Activated naive CD4-positive, alpha-beta T cell treated with anti-CD3 and anti-CD28 coated beads, Interleukin-2, amount 10 ng/mL, durations not matched to agents 7 days and 5 days (primary cell): ENCODE measurements at regions not wholly inside any gene's neighbourhood (a gene's known extent, or its start where the extent isn't known, plus 50 kb on each side); places are given as distances from the start of the nearest gene placed in this dataset.

Experiments used
- CTCF ChIA-PET: fragments of 350-600 bp; sonication (Branson Sonifier 250); formaldehyde crosslinking; loops from one replicate; lab custom pipeline; 2021; ENCODE audit warnings: antibody characterized with exemption; lab: Charles Lee
- DNase-seq: peaks from one replicate; pipeline ENCODE4 v3.0.0-alpha.2; 2020
- H3K27ac Mint-ChIP-seq: one replicate; pipeline ENCODE4 v1.8.0; 2021; ENCODE audit warnings: mild to moderate bottlenecking, moderate library complexity, mixed read lengths
- H3K27me3 Mint-ChIP-seq: one replicate; pipeline ENCODE4 v1.8.0; 2021; ENCODE audit warnings: mild to moderate bottlenecking, mixed read lengths
- H3K36me3 Mint-ChIP-seq: one replicate; pipeline ENCODE4 v1.8.0; 2021; ENCODE audit warnings: mixed read lengths
- H3K4me1 Mint-ChIP-seq: one replicate; pipeline ENCODE4 v1.8.0; 2021; ENCODE audit warnings: mixed read lengths
- H3K4me3 Mint-ChIP-seq: one replicate; pipeline ENCODE4 v1.8.0; 2021; ENCODE audit warnings: mild to moderate bottlenecking, moderate library complexity, mixed read lengths
- H3K9me3 Mint-ChIP-seq: one replicate; pipeline ENCODE4 v1.8.0; 2021; ENCODE audit warnings: mixed read lengths

DNA sequence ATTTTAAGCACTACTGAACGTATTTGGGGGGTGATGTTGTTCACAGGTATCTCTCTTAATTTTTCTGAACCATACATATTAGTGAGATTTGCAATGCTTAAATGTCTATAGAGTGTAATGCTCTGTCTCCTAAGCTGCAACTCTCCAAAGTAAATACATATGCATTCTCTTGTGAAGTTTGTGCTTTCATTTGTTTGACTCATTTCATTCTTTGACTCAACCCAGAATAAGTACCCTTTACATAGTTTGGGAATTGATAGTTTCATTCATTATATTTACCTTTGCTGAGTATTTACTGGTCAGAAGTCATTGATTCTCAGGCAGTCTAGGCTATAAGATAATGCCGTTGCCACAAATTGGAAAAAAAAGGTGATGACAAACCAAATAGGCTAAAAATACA is 406.9 kb downstream of the FGF9 start:
- no peaks in the 10 kb centered on the region for H3K27me3 Mint-ChIP-seq
- no peak for DNase-seq
- H3K4me1 Mint-ChIP-seq: peaks cover 17% of the 10 kb centered on the region
- H3K36me3 Mint-ChIP-seq: no peaks in the 10 kb centered on the region
- H3K9me3 Mint-ChIP-seq: no peaks in the 10 kb centered on the region
- no peak overlapping the region for H3K4me3 Mint-ChIP-seq
- CTCF ChIA-PET: no interaction called here
- H3K27ac Mint-ChIP-seq: no peak overlapping the region

DNA sequence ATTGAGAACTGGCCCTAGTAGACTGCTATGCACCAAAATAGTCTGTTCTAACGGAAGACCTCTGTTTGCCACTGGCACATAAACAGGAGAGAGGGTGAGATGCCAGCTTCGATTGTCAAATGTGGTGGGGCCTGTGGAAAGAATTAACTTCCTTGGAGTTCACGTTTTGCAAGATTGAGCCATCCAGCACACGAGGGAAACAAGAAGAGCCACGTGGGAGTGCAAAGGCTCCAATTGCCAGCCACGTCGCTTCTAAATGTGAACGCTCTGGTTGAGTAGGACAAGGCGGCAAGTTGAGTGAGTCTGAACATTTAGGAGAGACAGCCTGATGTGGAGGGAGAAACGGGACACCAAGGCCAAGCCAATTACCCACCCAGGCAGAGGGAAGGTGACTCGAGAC is 409.1 kb downstream of the FGF9 start:
- CTCF ChIA-PET: no interaction called here
- no peak for DNase-seq
- Mint-ChIP-seq H3K4me1 (peaks cover 20% of the 10 kb centered on the region), H3K36me3 (no peaks in the 10 kb centered on the region), H3K4me3 (no peak overlapping the region), H3K27ac (no peak overlapping the region), H3K9me3 (no peaks in the 10 kb centered on the region), H3K27me3 (no peaks in the 10 kb centered on the region)

DNA sequence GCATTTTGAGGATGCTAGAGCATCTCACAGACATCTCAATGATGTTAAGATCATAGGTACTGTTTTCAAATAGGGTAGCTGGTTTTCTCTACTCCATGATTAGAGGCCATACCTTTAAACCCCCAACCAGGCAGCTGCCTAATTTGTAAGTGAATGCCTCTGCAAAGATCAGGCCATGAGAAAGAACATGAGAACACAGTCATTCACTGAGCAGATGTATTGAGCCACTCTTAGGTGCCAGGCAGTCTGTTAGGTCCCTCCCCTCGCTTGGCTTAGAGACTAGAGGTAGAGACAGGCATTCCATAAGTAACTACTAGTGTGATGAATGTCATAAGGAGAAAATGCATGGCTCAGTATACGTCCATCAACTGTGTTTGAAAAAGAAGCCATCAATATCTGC is 410.0 kb downstream of the FGF9 start:
- H3K4me3 Mint-ChIP-seq: no peak overlapping the region
- CTCF ChIA-PET: no interaction called here
- H3K27me3 Mint-ChIP-seq: peaks cover 4% of the 10 kb centered on the region
- DNase-seq: no peak
- H3K27ac Mint-ChIP-seq: no peak overlapping the region
- no peaks in the 10 kb centered on the region for H3K9me3 Mint-ChIP-seq
- H3K36me3 Mint-ChIP-seq: no peaks in the 10 kb centered on the region
- peaks cover 20% of the 10 kb centered on the region for H3K4me1 Mint-ChIP-seq

DNA sequence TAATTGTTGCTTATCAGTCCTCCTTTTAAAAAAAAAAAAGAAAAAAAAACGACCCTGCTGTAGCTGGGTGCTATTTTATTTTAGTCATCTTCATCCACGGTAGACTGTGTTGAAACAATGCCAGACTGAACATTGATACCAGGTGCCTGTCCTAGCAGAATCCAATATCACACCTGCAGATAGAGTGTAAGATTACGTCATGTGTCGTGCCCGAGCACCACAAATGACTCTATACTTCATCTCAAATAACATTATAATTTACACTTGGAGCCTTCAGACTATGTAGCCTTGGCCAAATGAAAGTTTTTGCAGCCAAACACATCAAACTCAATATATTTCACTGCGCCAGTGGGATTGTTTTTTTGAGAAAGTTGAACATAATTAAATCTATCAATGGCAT is 410.6 kb downstream of the FGF9 start:
- H3K27ac Mint-ChIP-seq: no peak overlapping the region
- CTCF ChIA-PET: no interaction called here
- peaks cover 4% of the 10 kb centered on the region for H3K27me3 Mint-ChIP-seq
- peaks cover 19% of the 10 kb centered on the region for H3K4me1 Mint-ChIP-seq
- H3K36me3 Mint-ChIP-seq: no peaks in the 10 kb centered on the region
- H3K4me3 Mint-ChIP-seq: no peak overlapping the region
- H3K9me3 Mint-ChIP-seq: no peaks in the 10 kb centered on the region
- no peak for DNase-seq

DNA sequence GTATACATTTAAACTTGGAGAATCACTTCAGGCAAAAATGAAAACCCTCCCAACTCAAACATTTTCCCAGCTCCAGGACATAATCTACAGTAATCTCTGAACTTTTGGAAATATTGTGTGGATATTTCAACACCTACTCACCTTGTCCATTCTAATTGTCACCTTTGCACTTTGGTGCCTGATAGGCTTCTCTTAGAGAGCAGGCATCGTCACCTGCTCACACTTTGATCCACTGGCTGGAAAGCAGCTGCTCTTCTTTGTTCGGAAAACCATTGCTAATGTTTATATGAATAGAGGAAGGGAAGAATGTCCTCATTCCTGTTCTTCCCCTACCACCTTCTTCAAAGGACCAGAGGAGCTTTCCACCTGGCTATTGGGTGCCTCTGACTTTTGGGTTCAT is 411.2 kb downstream of the FGF9 start:
- Mint-ChIP-seq H3K27ac (no peak overlapping the region), H3K4me1 (peaks cover 17% of the 10 kb centered on the region), H3K36me3 (no peaks in the 10 kb centered on the region), H3K4me3 (no peak overlapping the region), H3K9me3 (no peaks in the 10 kb centered on the region), H3K27me3 (peaks cover 4% of the 10 kb centered on the region)
- no peak for DNase-seq
- CTCF ChIA-PET: no interaction called here

DNA sequence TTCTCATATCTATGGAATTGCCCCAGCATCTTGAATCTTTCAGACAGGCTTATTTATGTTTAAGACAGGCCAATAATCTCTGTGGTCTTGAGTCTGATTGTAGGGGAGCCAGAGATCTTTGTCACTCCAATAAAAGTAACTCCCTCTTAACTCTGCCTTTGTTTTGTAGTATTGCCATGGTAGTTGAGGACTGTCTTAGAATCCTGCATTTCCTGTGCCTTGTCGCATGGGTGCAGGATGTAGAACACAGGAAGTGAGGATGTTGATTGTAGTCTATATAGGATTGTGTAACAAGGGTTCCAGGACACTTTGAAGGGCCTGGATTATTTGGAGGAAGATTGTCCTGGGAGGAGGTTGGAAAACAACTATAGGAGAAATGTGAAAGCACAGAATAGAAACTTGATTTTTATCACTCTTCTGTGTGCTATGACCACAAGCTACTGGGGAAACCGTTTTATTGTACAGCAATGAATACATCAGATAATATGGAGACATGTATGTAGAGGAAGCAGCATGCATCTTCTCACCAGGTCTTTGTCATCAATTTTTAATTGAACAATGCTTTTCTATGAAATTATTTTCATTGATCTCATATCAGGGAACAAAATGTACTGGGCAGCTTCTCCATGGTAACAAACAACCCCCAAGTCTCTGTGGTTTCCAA is 411.7 kb downstream of the FGF9 start:
- Mint-ChIP-seq H3K27ac (no peak overlapping the region), H3K27me3 (peaks cover 4% of the 10 kb centered on the region), H3K4me1 (peaks cover 15% of the 10 kb centered on the region), H3K9me3 (no peaks in the 10 kb centered on the region), H3K36me3 (no peaks in the 10 kb centered on the region), H3K4me3 (no peak overlapping the region)
- DNase-seq: no peak
- CTCF ChIA-PET: no interaction called here

DNA sequence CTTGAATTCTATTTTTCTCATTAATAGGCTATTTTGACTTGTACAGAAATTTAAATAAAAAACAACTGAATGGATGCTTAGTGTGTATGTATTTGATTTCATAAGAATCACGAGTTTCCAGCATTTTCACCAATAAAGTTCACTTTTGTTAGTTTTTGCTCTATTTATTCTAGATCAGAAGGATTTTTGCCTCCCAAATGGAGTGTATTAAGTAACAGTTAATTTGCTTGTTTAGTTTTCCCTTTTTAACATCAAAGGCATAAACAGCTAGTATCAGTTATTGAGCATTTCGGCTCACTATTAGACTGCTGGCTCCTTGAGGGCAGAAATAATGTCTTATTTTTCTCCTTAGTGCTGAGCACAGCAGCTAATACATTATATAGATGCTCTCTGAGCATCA is 414.1 kb downstream of the FGF9 start:
- Mint-ChIP-seq H3K4me1 (peaks cover 15% of the 10 kb centered on the region), H3K27ac (no peak overlapping the region), H3K27me3 (peaks cover 4% of the 10 kb centered on the region), H3K36me3 (no peaks in the 10 kb centered on the region), H3K9me3 (no peaks in the 10 kb centered on the region), H3K4me3 (no peak overlapping the region)
- DNase-seq: no peak
- CTCF ChIA-PET: no interaction called here

DNA sequence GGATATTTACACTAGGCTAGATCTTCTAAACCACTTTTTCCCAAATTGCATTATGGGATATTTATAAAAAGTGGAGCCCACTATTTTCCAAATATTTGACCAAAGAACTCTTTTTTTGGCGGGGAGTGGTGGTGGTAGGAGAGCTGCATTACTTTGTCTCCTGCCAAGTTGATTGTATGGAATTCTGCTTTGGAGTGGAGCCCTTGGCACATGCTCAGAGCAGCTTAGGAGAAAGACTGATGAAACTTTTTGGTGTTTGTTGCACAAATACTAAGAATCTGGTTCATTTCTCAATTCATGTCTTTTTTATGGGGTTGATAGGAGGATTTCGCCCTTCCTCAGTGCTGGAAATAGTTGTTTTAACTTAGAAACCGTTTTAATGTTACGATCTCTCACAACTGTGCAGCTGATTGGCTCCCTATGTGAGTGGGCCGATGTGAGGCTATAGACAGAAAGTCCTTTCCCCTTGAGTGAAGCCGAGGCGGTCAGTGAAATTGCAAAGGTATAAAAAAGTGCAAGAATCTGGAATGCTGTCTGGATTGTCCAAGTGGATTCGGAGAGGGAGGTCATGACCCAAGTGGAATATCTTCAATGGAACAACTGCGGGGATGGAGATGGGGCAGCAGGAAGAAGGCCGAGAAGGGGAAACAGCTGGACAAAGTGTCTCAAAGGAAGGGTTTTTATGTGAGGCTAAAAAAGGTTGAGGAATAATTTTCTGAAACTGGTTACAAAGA is 415.9 kb downstream of the FGF9 start:
- DNase-seq: no peak
- Mint-ChIP-seq H3K4me1 (peaks cover 13% of the 10 kb centered on the region), H3K9me3 (no peaks in the 10 kb centered on the region), H3K4me3 (no peak overlapping the region), H3K27me3 (peaks cover 4% of the 10 kb centered on the region), H3K36me3 (no peaks in the 10 kb centered on the region), H3K27ac (no peak overlapping the region)
- CTCF ChIA-PET: interaction anchor here (1.1 kb wide), 1 partner anchor 14 kb away, joined by 3 read pairs; no protein-coding TSS in a partner anchor

DNA sequence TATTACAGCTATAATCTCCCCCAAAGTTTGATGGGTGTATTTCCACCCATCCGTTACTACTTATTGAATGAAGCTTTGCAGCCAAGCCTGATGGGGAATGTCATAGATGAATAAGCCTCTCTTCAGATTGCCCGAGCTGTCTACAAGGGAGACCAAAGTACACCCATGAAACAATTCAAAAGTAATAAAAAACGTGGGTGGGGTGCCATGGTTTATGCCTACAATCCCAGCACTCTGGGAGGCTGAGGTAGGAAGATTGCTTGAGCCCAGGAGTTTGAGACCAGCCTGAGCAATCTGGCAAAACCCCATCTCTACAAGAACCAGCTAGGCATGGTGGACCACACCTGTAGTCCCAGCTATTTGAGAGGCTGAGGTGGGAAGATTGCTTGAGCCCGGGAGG is 419.2 kb downstream of the FGF9 start:
- H3K4me3 Mint-ChIP-seq: no peak overlapping the region
- CTCF ChIA-PET: no interaction called here
- no peaks in the 10 kb centered on the region for H3K36me3 Mint-ChIP-seq
- no peaks in the 10 kb centered on the region for H3K9me3 Mint-ChIP-seq
- no peaks in the 10 kb centered on the region for H3K4me1 Mint-ChIP-seq
- H3K27me3 Mint-ChIP-seq: peaks cover 3% of the 10 kb centered on the region
- H3K27ac Mint-ChIP-seq: no peak overlapping the region
- DNase-seq: no peak

DNA sequence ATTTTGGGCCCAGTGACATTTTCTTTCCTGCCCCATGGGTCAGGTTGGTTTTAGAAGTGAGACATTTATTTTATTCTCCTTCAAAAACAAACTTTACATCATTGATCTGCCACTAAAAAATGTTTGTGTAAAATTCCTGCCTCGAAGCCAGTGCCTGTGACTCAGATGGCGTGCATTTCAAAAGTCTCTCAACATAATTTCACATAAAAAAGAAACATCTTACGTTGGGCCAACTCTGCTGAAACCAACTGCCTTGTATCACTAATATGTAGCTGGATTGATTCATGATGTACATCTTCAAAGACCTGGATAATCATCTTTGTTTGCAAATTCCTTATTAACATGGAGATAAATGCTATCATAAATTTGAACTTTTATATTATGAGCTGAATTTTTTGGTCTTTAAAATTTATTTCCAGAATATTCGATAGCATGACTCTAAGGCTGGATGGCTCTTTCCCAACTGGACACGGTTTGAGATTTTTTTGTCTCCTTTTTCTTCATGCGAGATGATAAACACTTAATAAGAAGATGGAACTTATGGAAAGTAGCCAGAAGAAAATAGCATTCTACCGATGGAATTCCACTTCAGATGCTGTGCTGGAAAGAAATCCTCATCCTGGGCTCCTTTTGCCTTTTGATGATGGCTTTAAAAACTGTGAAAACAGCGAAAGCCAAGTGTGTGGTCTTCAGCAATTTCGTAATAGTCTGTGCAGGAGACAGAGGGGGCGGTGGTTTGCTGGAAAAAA is 420.5 kb downstream of the FGF9 start:
- CTCF ChIA-PET: no interaction called here
- Mint-ChIP-seq H3K27ac (no peak overlapping the region), H3K9me3 (no peaks in the 10 kb centered on the region), H3K36me3 (no peaks in the 10 kb centered on the region), H3K27me3 (no peaks in the 10 kb centered on the region), H3K4me3 (no peak overlapping the region), H3K4me1 (no peaks in the 10 kb centered on the region)
- DNase-seq: no peak

DNA sequence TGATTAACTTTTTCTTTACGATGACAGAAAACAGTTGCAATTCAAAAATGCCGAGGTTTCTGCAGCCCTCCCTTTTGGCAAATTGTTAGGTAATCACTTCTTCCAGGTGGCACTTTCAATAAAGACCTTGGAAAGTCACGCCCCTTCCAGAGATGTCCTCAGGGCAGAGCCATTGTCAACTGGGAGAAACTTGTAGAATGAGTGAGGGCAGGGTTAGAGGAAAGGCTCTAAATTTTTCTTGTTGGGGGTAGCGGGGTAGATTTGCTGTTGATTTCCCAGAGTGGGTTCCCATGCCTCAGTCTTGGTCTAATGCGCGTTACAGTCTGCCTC is 421.1 kb downstream of the FGF9 start:
- H3K27me3 Mint-ChIP-seq: no peaks in the 10 kb centered on the region
- no peak for DNase-seq
- CTCF ChIA-PET: no interaction called here
- H3K4me1 Mint-ChIP-seq: no peaks in the 10 kb centered on the region
- no peaks in the 10 kb centered on the region for H3K36me3 Mint-ChIP-seq
- H3K9me3 Mint-ChIP-seq: no peaks in the 10 kb centered on the region
- no peak overlapping the region for H3K27ac Mint-ChIP-seq
- H3K4me3 Mint-ChIP-seq: no peak overlapping the region

DNA sequence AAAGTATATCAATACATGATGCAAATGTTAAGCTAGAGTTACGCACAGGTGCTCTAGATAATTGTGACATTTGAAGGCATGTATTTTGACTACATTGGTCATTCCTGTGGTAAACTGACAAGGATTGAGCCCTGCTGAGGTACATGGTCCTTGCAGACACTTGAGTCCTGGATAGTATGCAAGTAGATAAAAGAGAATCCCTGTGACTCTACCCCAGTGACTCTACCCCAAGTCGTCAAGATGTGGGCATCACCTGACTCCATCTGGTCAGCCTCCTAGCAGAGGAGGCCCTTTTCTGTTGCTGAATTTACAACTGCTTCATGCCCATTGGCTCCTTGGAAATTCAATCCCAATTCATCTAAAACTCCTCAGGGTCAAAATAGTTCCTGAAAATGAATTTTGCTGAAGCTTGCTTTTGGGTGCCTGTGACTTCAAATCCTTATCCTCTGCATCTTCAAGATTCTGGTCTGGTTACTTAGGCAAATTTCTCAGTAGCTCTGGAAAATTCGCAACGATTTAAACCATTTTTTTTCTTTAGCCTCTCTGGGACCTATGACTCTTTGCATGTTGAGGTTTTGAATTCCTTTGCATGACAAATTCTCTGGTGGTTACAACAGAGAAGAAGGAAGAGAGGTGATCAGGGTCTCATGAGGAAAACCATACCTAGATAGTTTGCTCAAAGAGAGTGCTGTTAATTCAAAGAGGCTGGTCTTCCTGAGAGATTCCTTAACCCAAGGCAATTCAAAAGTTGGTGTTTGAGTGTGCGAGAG is 422.1 kb downstream of the FGF9 start:
- CTCF ChIA-PET: no interaction called here
- H3K27ac Mint-ChIP-seq: no peak overlapping the region

DNA sequence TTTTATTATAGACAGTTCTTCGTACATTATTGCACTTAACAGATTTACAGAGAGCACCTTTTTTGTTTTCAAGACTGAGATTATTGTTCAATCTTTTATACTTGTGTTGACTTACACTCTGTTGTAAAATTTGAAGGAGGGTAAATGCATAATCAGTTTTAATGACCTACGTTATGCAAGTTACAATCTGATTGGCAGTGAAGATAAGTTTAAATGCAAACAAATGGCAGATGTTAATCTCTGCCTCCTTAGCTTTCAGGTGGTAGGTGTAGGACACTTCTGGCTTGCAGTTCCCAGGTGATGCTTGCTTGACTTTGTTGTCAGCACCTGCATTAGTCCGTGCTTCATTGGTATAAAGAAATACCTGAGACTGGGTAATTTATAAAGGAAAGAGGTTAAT is 424.9 kb downstream of the FGF9 start:
- H3K27me3 Mint-ChIP-seq: no peaks in the 10 kb centered on the region
- DNase-seq: no peak
- H3K27ac Mint-ChIP-seq: no peak overlapping the region
- H3K9me3 Mint-ChIP-seq: no peaks in the 10 kb centered on the region
- no peaks in the 10 kb centered on the region for H3K36me3 Mint-ChIP-seq
- no peak overlapping the region for H3K4me3 Mint-ChIP-seq
- CTCF ChIA-PET: no interaction called here
- no peaks in the 10 kb centered on the region for H3K4me1 Mint-ChIP-seq

More for the DNA sequence above, 422.1 kb downstream of the FGF9 start:
- H3K4me3 Mint-ChIP-seq: no peak overlapping the region
- no peaks in the 10 kb centered on the region for H3K36me3 Mint-ChIP-seq
- H3K4me1 Mint-ChIP-seq: no peaks in the 10 kb centered on the region
- no peak for DNase-seq
- H3K9me3 Mint-ChIP-seq: no peaks in the 10 kb centered on the region
- no peaks in the 10 kb centered on the region for H3K27me3 Mint-ChIP-seq

DNA sequence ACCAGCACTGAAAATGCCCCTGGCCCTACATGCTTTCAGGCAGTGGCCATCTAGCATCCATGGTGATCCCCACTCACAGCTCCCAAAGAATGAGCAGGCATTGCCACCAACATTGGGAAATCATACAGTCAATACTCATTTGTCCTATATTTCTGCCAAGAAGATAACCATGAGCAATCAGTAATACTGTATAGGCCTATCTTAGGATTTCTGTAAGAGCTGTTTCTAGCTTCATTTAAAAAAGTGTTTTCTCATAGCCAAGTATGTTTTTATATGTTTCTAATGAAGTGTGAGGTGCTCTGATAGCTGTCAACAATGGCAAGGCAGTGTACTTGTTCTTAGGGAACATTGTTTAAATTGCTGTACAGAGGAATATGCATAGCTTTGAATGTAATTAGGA is 428.7 kb downstream of the FGF9 start:
- Mint-ChIP-seq H3K36me3 (no peaks in the 10 kb centered on the region), H3K4me1 (no peaks in the 10 kb centered on the region), H3K27me3 (no peaks in the 10 kb centered on the region), H3K4me3 (no peak overlapping the region), H3K9me3 (no peaks in the 10 kb centered on the region), H3K27ac (no peak overlapping the region)
- CTCF ChIA-PET: no interaction called here
- DNase-seq: no peak
